T-helper 2 cell treated with Interferon-gamma antibody and Interleukin-4, amounts not matched to agents 100 ng/mL and 5 ng/mL, for 36 hours (primary cell): ENCODE measurements at regions not wholly inside any gene's neighbourhood (a gene's known extent, or its start where the extent isn't known, plus 50 kb on each side); places are given as distances from the start of the nearest gene placed in this dataset.

Source experiments
- intact Hi-C: fragments of 100-400 bp; cut with micrococcal nuclease; formaldehyde crosslinking; loops from one replicate; pipeline ENCODE4 v1.15.1; 2023

DNA sequence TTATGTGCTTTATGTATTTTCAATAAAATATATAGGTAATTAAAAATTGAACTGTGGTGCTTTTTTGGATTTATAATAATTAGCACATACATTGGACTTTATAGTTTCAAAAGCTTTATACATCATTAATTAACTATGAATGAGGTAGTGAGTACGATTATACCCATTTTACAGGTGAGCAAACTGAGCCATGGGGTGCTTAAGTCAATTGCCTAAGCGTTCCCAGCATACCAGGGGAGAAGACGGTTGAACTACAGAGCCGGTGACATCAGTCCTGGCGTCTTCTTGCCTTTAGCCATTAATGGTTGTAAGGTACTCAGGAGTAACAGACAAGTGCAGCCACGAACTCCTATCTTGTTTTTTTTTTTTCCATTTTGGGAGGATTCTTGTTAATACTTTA is 172.8 kb downstream of the GATA3 start:
- intact Hi-C loops, result no loop called here

DNA sequence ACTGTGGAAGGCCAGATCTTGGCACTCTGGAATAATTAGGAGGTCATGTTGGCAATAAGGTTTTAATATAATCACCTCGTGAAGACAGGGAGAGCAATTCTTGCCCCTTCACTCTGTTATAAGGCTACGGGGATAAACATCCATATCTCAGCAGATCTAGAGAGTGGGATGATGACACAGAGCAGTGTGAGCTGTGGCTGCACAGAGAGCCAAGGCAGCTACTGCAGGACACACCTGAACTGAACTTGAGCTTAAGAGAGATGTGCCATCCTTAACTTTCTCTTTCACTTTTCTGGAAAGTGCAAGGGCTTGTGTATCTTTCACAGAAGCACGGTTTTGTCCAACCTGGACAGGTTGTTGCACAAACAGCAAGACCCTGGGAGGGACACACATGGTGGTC is 174.7 kb downstream of the GATA3 start:
- intact Hi-C loops, result no loop called here

GRCh38 chr10:8230902-8231301 is 176.4 kb downstream of the GATA3 start:
- intact Hi-C loops, result no loop called here

GRCh38 chr10:8233049-8233448 is 178.6 kb downstream of the GATA3 start:
- intact Hi-C loops, result no loop called here

- intact Hi-C loops, result no loop called here
Measured at GRCh38 chr10:8233832-8234259, 179.4 kb downstream of the GATA3 start.

- intact Hi-C loops, result loop anchor here (5.0 kb wide), 1 partner anchor 103 kb away; no protein-coding TSS in a partner anchor
Measured at GRCh38 chr10:8235253-8236027, 181.0 kb downstream of the GATA3 start.

DNA sequence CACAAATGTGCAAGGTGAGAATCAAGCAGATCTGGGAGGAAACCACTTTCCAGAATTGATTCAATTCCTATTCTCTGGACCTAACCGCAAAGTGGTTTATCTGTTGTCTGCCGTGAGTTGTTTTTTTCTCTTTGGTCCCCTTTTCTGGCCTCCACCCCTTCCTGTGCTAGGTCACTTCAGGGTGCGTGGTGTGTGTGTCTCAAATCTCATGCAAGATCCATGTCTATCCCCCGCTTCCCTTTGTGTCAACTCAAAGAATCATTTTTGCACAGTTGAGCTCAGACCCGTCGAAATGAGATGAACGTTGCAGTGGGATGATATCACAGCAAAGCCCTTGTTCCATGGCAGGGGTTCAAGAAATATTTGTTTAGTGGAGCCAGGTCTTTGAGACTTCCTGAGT is 184.5 kb downstream of the GATA3 start:
- intact Hi-C loops, result loop anchor here (5.0 kb wide), 1 partner anchor 107 kb away; no protein-coding TSS in a partner anchor

DNA sequence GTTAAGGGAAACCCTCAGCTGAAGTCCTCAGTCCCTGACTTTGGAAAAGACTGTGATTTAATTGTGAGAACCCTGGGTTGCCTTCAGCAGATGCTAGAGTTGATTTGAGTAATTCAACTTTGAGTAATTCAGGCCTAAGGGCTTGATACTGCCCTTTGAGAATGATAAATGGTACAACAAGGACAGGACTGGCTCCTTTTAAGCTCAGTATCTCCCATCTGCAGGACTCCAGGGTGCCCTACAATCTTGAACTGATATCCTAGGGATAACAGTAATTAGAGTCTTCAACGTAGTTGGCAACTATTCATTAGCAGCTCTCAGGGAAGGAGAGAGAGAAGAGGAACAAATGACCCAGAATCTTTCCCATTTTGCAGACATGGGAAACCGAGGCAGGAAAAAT is 186.4 kb downstream of the GATA3 start:
- intact Hi-C loops, result no loop called here

GRCh38 chr10:8242295-8242872 is 187.9 kb downstream of the GATA3 start:
- intact Hi-C loops, result no loop called here

- intact Hi-C loops, result loop anchor here (2.0 kb wide), 3 partner anchors 86 to 184 kb away; no protein-coding TSS in a partner anchor
Measured at GRCh38 chr10:8245131-8245813, 190.8 kb downstream of the GATA3 start.

GRCh38 chr10:8245814-8246142 is 191.3 kb downstream of the GATA3 start:
- intact Hi-C loops, result loop anchor here (2.0 kb wide), 3 partner anchors 85 to 185 kb away; no protein-coding TSS in a partner anchor

GRCh38 chr10:8246548-8246947 is 192.1 kb downstream of the GATA3 start:
- intact Hi-C loops, result no loop called here

- intact Hi-C loops, result no loop called here
Measured at GRCh38 chr10:8247191-8247590, 192.7 kb downstream of the GATA3 start.

GRCh38 chr10:8248868-8249267 is 194.4 kb downstream of the GATA3 start:
- intact Hi-C loops, result no loop called here

- intact Hi-C loops, result no loop called here
Measured at GRCh38 chr10:8254350-8254749, 199.9 kb downstream of the GATA3 start.

DNA sequence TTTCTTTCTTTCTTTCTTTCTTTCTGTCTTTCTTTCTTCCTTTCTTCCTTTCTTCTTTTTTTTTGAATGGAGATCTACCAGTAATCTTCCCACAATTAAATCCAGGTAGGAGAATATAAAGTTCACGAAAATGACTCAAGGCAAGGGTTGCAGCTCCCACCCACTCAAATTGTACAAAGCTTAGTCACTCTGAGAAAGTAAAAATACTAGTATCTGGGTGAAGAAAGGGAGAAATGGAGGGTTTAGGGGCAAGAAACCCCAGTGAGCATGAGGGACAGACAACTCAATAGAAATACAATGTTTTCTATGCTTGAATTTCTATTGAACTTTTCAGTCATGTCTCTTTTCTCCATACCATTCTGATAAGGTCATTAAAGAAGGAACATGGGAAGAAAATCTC is 200.8 kb downstream of the GATA3 start:
- intact Hi-C loops, result no loop called here

DNA sequence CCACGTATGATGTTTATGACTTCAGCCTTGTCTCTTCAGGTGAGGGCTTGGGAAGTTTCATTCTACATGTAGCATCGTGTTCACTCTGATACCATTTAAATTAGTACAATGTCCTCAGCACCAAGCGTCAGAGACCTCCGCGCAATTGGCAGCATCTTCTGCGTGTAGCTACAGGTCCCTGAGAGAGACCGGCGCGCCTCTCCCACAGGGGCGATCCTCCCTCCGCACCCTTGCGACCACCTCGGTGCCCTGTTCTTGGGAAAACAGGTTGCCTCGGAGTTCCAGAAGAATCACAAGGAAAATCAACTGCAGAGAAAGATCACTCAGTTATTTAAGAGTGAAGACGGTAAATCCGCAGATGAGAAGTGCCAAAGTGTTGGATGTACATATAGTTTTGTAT is 206.2 kb downstream of the GATA3 start:
- intact Hi-C loops, result no loop called here

GRCh38 chr10:8262317-8262716 is 207.8 kb downstream of the GATA3 start:
- intact Hi-C loops, result no loop called here

GRCh38 chr10:8269976-8270375 is 215.5 kb downstream of the GATA3 start:
- intact Hi-C loops, result no loop called here

DNA sequence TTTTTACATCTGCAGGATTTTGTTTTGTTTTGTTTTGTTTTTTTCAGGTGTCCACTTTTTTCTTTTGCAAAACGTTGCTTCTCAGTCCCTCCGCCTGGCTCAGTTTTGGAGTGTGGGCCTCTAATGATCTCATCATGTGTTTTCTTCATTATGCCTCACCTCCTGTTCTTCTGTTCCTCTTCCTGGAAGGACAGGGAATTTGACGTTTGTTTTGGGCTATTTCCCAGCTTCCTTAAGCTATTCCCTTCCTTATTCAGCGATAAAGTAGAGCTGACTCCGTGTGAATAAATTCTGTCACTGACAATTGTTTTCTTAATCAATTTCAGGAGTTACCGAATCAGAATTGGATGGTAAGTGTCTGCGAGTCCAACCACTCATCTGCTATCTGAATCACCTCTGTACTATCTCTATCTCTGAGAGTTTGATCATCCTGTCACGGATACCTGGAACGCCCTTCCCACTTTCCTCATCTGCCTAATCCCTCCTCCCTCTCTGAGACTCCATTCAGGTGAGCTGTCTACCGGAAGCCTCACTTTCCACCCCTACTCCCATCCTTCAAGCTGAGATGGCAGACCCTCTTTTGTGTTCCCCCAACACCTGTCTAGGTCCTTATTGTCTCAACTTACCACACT is 218.4 kb downstream of the GATA3 start:
- intact Hi-C loops, result no loop called here

DNA sequence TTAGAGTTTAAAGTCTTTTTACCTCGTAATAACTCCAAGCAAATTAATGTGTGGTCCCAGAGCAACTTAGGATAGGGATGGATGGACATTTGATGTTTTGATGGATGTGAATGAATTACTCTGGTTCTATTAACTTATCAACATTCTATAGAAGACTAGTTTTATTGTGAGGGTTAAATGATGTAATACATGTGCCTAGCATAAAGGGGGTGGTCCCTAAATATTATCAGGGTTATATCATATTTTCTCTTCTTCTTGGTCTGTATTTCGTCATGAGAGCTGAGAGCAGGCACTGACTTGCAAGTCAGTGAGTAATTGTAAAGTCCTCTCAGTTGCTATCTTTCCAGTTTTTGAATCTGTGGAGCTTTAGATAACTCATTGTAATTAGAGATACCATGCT is 219.3 kb downstream of the GATA3 start:
- intact Hi-C loops, result no loop called here

DNA sequence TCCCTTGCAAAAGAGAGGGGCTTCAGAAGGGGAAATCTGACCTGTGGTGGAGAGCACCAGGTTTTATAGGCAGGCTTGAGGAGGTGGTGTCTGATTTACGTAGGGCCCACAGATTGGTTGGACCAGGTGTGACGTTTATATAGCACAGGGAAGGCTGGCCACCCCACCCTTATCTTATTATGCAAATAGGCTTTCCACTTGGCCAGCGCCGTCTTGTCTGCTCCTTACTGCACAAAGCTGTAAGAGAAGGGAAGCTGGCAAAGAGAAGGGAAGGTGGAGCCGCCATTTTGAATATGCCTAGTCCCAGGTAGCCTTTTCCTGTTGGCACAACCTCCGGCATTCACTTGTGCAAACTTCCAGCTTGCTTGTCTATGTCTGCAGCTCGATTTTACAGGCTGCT is 221.4 kb downstream of the GATA3 start:
- intact Hi-C loops, result no loop called here
